SIG-M5 treated with dmso at 0.1 percent for 504 hours (cell line): ENCODE measurements at regions not wholly inside any gene's neighbourhood (a gene's known extent, or its start where the extent isn't known, plus 50 kb on each side); places are given as distances from the start of the nearest gene placed in this dataset.
"Not testable (repeated sequence)": the region's sequence is repeated elsewhere in the genome, so short reads cannot be mapped to it uniquely, and the experiment has no call there.

Experiments used
- DNase-seq: peaks from one replicate; lab custom pipeline; 2025; ENCODE audit not compliant: unreplicated experiment; lab: John Stamatoyannopoulos, UW

DNA sequence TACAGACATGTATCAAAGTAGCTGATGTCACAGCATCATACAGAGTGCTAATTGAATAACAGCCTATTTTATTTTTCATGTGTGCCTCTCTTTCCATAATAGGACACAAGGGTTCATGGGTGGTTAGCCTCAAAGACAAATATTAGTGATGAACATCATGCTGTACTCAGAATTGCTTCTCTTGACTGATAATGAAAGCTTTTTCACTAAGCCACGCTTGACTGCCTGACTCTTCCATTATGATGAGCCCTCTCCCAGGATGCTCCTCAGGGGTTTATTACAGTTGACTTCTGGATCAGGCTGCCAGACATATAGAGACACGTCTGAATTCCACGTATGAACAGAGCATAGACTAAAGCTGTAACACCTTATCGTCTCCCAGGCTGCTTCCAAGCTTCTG is 2757.5 kb downstream of the PCDH7 start:
- no peak for DNase-seq

GRCh38 chr4:33482773-33483172 is 2761.5 kb downstream of the ARAP2 start:
- DNase-seq: peak; percentile 1

- DNase-seq: no peak
Measured at GRCh38 chr4:33485111-33485510, 2759.2 kb downstream of the ARAP2 start.

GRCh38 chr4:33493231-33493630 is 2751.1 kb downstream of the ARAP2 start:
- no peak for DNase-seq

- DNase-seq: no peak
Measured at GRCh38 chr4:33494150-33494549, 2750.2 kb downstream of the ARAP2 start.

DNA sequence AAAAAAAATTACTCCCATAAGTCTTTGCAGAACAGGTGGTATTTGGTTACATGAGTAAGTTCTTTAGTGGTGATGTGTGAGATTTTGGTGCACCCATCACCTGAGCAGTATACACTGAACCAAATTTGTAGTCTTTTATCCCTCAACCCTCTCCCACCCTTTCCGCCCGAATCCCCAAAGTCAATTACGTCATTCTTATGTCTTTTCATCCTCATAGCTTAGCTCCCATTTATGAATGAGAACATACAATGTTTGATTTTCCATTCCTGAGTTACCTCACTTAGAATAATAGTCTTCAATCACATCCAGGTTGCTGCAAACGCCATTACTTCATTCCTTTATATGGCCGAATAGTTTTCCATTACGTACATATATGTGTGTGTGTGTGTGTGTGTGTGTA is 2742.7 kb downstream of the ARAP2 start:
- DNase-seq: not testable (repeated sequence)

- peak; percentile 53 for DNase-seq
Measured at GRCh38 chr4:33512397-33512796, 2731.9 kb downstream of the ARAP2 start.

DNA sequence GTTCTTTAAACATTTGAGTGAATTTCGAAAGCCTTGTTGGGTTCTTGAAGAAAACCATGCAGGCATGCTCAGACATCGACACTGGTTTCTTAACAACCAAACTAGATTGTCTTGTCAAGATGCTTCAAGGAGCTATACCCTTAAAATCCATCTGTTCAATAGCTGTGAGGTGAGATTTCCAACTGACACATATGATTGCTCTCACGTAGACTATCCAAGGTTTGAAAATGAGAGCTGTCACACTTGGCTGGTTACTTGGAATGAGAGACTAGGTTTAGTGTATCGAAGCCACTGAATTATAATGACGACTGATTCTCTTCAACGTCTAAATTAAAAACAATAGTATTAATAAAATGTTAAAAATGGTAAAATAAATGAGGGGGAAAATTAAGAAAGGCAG is 2725.5 kb downstream of the ARAP2 start:
- no peak for DNase-seq

DNA sequence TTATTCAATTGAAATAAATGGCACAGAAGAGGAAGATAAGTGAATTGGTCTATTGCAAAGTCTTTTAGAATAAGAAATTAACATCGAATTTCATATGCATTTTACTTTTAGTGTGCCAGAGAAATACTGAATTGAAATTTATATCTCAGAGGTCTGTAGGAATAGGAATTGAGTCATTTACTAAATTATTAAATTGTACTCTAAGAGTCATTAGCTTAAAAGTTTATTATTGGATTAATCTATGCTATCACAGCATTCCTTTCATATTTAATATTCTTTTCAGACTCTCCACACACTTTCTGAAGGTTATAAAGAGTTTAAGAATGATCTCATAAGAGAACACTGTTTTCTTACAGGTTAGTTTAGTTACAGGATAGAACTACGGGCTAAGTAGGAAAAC is 2711.5 kb downstream of the ARAP2 start:
- DNase-seq: no peak

GRCh38 chr4:33536898-33537297 is 2707.4 kb downstream of the ARAP2 start:
- DNase-seq: no peak

- no peak for DNase-seq
Measured at GRCh38 chr4:33537527-33537926, 2706.8 kb downstream of the ARAP2 start.

DNA sequence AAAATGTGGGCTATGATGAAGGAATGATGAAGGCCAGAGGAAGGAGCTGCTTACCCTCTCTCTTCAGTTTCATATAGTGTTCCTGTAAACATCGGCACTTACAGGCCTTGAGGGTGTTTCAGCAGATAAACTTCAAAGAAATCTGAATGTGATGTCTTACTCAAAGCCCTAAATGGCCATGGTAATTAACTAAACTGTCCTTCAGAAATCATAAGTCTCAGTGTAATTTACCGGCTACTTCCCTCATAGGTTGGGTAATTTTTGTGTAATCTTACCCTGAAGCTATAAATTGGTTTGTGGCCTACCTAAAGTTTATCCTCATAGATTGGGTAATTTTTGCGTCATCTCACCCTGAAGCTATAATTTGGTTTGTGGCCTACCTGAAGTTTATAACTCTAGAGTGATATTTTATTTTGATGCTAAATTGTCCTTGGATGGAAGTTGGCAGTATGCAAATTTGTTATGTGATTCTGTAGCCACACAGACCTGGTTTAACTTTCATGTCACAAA is 2700.3 kb downstream of the ARAP2 start:
- peak; percentile 1 for DNase-seq

GRCh38 chr4:33551244-33551643 is 2693.1 kb downstream of the ARAP2 start:
- no peak for DNase-seq

DNA sequence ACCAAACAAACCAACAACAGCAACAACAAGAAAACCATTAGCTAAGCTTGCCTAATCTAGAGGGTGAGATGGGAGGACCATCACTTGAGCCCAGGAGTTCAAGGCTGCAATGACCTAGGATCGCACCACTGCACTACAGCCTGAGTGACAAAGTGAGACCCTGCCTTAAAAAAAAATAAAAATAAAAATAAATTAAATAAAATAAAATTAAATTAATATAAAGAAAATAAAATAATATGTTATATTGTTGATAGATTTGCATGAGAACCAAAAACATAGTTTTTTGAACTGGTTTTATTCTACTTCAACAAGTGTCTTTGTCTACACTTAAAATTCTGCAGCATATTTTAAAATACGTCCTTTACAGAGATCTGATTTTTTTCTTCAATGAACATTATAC is 2683.1 kb downstream of the ARAP2 start:
- no peak for DNase-seq

- no peak for DNase-seq
Measured at GRCh38 chr4:33566649-33567048, 2677.7 kb downstream of the ARAP2 start.

DNA sequence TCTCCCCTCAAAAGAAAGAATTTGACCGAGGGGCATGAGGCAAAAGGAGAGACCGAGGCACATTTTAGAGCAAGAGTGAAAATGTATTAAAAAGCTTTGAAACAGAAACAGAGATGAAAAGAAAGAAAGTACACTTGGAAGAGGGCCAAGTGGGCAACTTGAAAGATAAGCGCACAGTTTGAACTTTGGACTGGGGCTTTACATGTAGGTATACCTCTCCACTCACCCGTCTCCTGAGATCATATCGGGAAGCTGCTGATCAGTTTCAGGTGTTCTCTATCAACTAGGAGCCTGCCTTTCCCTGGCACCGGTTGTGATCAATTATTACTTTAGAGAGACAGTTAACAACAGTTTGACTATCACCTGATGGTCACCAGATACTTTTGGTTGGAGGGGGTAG is 2666.5 kb downstream of the ARAP2 start:
- DNase-seq: no peak

DNA sequence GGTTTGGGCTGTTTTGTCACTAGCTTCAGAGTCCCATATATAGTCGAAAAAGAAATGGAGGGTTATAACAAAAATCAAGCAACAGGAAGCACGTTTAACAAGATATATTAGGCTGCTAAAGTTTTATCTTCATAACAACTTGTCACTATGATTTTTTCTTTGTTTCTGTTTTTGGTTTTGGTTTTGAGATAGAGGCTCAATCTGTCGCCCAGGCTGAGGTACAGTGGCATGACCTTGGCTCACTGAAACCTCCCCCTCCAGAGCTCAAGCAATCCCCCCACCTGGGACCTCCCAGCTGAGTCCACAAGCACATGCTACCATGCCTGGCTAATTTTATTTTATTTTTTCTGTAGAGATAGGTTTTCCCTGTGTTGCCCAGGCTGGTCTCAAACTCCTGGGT is 2664.4 kb downstream of the ARAP2 start:
- no peak for DNase-seq

- no peak for DNase-seq
Measured at GRCh38 chr4:33592701-33593100, 2651.6 kb downstream of the ARAP2 start.

- no peak for DNase-seq
Measured at GRCh38 chr4:33606951-33607350, 2637.4 kb downstream of the ARAP2 start.

DNA sequence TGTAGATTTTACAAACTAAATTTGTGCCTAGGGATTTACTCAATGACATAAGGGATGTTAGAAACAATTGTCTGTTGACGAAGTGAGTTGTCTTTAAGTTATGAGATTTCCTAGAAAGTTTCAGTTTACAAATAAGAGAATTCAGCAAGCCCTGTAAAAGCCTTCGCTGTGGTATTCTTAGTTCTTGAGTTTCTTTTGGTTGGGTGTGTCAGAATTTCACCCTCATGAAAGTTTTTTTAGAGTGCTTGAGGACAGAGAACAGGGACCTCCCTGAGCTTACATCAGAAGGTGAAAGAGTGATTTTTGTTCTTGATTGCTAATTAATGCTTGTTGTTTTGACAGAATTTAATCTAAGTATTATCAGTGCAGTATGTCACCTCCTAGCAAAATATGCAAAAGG is 2628.2 kb downstream of the ARAP2 start:
- no peak for DNase-seq

GRCh38 chr4:33625748-33626147 is 2618.6 kb downstream of the ARAP2 start:
- no peak for DNase-seq

DNA sequence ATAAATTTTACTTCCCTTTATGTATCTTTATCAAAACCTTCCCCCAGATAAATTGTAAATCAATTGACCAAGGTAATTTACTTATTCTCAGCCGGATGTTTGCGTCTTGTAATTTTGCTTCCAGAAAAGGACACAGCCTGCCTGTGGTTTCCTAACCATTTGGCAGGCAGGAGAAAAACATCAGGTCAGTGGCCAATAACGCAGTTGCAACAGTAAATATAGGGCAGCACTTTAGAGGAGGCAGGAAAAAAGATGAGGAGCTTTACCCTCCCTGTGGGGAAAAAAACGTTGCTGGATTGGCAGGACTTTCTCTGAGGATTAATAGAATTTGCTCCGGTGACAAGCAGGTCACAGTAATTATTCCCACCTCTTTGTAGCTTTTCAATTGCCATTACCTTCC is 2618.1 kb downstream of the ARAP2 start:
- no peak for DNase-seq

DNA sequence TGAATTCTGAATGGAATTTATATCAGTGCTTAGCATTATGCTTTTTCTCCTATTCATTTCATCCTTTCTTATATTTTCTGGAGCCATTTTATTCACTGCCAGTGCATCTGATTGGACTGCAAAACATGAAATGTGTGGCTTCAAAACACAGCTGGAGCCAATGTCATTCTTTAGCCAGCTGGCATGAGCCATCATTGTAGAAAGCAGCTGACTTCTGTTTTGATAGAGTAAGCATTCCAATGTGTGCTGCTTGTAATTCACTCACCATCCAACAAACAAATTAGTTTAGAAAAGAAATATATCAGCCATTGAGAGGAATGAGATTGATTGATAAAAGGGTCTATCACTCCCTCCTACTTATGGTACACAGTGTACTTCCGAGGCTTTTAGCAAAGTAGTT is 2616.0 kb downstream of the ARAP2 start:
- no peak for DNase-seq

- peak; percentile 15 for DNase-seq
Measured at GRCh38 chr4:33649015-33649414, 2595.3 kb downstream of the ARAP2 start.
